ENCODE measurements at regions not wholly inside any gene's neighbourhood (a gene's known extent, or its start where the extent isn't known, plus 50 kb on each side); places are given as distances from the start of the nearest gene placed in this dataset.

DNA sequence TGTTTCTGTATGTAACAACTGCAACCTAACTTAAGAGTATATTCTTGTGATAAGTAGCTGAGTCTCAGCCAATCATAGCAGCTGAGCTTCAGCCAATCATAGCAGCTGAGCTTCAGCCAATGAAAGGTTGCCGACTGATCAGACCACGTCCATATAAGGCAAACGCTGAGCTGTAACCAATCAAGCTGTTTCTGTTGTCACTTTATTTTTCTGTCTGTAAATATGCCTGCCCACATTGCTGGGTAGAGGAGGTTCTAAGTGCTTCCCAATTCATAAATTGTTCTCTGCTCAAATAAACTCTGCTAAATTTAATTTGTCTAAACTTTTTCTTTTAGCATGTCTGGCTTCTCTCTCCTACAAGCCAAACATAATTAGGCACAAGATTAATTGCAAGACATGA lies 231.5 kb upstream of the TCF4 start:
- TF ChIP-seq POLR2AphosphoS5 (IDR thresholded peaks at IDR 0.05; ENCODE audit: low read depth, low read length) = no peak
- TF ChIP-seq TAF1 (IDR thresholded peaks at IDR 0.05; ENCODE audit: borderline replicate concordance, low read depth, low read length) = no peak
- no peak for TF ChIP-seq POLR2A (IDR thresholded peaks at IDR 0.05; ENCODE audit: low read depth, low read length)

All from GM12892 (cell line).